ENCODE measurements at regions not wholly inside any gene's neighbourhood (a gene's known extent, or its start where the extent isn't known, plus 50 kb on each side); places are given as distances from the start of the nearest gene placed in this dataset.

DNA sequence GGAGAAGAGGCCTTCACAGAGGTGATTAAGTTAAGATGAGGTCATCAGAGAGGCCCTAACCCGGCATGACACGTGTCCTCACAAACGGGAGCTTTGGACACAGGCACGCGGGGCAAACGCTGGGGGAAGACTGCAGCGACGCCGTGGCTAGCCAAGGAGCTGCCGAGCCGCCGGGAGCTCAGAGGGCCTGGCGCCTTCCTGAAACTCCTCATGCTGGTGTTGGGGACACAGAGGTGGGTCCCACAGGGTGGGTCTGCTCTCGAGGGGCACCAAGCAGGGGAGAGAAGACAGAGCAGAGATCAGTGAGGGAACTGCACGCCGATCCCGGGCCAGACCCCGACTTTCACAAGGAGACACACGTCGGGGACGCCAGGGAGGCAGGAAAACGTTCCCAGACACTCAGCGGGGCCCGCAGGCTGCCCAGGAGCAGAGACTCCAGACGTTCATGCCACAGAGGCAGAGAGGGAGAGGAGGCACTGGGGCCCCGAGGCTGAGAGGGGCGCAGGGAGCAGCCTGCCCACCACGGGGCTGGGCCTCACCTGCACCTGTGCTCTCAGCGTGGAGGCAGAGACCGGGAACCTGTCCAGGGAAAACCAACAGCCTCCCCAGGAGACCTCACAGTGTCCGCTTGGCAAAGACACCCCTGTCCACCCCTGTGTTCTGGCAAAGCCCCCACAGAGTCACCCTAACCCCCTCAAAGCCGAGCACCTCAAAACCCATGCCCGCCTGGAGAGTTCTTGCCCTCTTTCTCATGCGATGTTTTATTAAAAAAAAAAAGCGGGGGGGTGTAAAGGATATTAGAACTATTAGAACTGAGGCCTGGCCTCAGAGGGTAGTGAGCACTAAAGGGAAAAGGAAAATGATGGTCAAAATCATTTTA, 103.8 kb downstream of the PDGFA start:
- Histone ChIP-seq H3K4me1 (no peaks in the 10 kb centered on the region), H3K9me3 (no peaks in the 10 kb centered on the region), H3K4me3 (no peak overlapping the region), H3K27me3 (no peaks in the 10 kb centered on the region), H3K36me3 (ENCODE audit: low read depth, missing control alignments) (no peaks in the 10 kb centered on the region), H3K27ac (no peak overlapping the region)
- intact Hi-C loops (cut with DNase I; ENCODE audit: low total_unique reads) = no loop called here
- TF ChIP-seq, protein P1, sequence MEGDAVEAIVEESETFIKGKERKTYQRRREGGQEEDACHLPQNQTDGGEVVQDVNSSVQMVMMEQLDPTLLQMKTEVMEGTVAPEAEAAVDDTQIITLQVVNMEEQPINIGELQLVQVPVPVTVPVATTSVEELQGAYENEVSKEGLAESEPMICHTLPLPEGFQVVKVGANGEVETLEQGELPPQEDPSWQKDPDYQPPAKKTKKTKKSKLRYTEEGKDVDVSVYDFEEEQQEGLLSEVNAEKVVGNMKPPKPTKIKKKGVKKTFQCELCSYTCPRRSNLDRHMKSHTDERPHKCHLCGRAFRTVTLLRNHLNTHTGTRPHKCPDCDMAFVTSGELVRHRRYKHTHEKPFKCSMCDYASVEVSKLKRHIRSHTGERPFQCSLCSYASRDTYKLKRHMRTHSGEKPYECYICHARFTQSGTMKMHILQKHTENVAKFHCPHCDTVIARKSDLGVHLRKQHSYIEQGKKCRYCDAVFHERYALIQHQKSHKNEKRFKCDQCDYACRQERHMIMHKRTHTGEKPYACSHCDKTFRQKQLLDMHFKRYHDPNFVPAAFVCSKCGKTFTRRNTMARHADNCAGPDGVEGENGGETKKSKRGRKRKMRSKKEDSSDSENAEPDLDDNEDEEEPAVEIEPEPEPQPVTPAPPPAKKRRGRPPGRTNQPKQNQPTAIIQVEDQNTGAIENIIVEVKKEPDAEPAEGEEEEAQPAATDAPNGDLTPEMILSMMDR (IDR thresholded peaks at IDR 0.05) = no peak
- no peak for TF ChIP-seq POLR2A (IDR thresholded peaks at IDR 0.05)
- DNase-seq = no peak
- 93 to 94% methylated on average over 16 to 35 of the region's 35 CpGs for WGBS, 2 donors

DNA sequence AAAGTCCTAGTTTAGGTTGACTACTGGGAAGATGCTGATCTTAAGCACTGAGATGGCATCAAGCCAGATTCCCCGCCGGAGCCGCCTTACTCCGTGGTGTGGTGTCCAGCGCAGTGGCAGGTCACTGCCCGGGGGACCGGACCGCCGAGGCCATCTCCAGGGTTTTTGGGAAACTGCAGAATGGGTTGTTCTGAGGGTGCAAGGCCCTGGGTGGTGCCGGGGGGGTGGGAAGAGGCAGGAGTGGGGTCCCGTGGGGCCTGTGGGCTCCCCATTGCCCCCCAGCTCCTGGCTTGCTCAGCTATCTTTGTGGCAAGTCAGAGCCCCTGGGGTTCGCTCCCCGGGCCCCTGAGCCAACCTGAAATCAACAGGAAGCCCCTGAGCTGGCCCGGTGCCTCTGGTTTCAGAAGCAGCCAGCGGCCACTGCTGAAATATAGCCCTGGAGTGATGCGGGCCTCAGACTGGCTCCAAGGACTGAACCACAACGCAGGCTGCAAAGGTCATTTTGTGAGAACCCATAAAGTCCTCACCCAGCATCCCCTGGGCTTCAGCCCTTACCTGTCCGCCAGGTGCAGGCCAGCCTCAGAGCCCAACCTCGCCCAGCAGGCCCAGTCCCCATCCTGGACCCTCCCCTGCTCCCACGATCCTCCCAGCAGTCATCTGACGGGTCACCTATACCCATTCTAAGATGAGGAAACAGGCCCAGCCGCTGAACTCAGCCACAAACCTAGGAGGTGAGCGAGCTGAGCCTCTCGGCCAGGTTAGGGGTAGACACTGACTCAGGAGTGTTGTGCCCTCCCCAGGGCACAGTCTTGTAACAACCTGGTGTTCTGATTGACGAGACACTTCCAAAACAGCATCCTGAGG, 102.7 kb downstream of the PDGFA start:
- no peak for TF ChIP-seq POLR2A (IDR thresholded peaks at IDR 0.05)
- TF ChIP-seq, protein P1 (IDR thresholded peaks at IDR 0.05) = no peak
- DNase-seq = no peak
- no peaks in the 10 kb centered on the region for H3K27me3 ChIP-seq
- H3K36me3 ChIP-seq (ENCODE audit: low read depth, missing control alignments) = no peaks in the 10 kb centered on the region
- intact Hi-C loops (cut with DNase I; ENCODE audit: low total_unique reads) = no loop called here
- 91 to 94% methylated on average over 8 to 25 of the region's 25 CpGs for WGBS, 2 donors
- no peak overlapping the region for H3K4me3 ChIP-seq
- no peaks in the 10 kb centered on the region for H3K9me3 ChIP-seq
- no peak overlapping the region for H3K27ac ChIP-seq
- H3K4me1 ChIP-seq = no peaks in the 10 kb centered on the region

DNA sequence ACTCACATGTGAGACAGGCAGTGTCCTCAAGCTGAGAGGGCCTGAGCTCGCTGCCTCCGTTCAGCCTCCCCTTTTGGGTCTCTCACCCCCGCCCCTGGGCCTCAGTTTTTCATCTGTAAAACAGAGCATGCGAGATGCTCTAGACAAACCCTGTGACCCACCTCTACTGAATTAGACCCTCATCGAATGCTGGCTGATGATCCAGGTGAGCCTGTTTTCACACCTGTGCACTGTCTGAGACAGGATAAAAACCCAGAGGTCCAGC, 102.1 kb downstream of the PDGFA start:
- no peak overlapping the region for H3K4me3 ChIP-seq
- no peaks in the 10 kb centered on the region for H3K9me3 ChIP-seq
- intact Hi-C loops (cut with DNase I; ENCODE audit: low total_unique reads) = no loop called here
- H3K4me1 ChIP-seq = no peaks in the 10 kb centered on the region
- 94 to 97% methylated on average over 3 to 5 of the region's 5 CpGs for WGBS, 2 donors
- DNase-seq = no peak
- H3K27me3 ChIP-seq = no peaks in the 10 kb centered on the region
- no peaks in the 10 kb centered on the region for H3K36me3 ChIP-seq (ENCODE audit: low read depth, missing control alignments)
- TF ChIP-seq, protein P1 (IDR thresholded peaks at IDR 0.05) = no peak
- TF ChIP-seq POLR2A (IDR thresholded peaks at IDR 0.05) = no peak
- no peak overlapping the region for H3K27ac ChIP-seq

DNA sequence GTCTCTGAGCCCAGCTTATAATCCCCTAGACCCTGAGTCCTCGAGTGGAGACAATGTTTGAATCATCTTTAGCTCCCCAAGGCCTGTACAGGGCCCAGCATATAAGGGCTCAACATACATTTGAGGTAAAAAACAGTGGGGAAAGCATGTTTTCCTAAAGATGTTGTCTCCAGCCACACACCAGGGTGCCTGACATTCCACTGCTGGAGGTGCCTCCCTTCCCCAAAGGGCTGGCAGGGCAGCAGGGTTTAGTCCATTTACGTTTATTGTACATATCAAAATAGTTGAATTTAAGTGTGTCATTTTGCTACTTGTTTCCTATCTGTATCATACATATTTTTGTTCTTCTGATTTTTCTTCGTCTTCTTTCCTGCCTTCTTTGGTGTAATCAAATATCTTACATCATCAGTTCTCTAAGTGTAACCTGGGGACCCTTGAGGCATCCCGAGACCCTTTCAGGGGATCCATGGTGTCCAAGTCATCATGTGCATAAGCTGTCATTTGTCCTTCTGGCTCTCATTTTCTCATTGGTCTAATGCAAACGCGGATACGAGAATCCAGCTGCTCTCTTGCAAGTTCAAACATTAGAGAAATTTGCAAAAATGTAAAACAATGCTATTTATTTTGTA, 101.6 kb downstream of the PDGFA start:
- Histone ChIP-seq H3K27me3 (no peaks in the 10 kb centered on the region), H3K27ac (no peak overlapping the region), H3K4me1 (no peaks in the 10 kb centered on the region), H3K4me3 (no peak overlapping the region), H3K36me3 (ENCODE audit: low read depth, missing control alignments) (no peaks in the 10 kb centered on the region), H3K9me3 (no peaks in the 10 kb centered on the region)
- no peak for DNase-seq
- TF ChIP-seq POLR2A (IDR thresholded peaks at IDR 0.05) = no peak
- TF ChIP-seq, protein P1 (IDR thresholded peaks at IDR 0.05) = no peak
- WGBS, 2 donors = 93 to 96% methylated on average over 7 of the region's 7 CpGs
- intact Hi-C loops (cut with DNase I; ENCODE audit: low total_unique reads) = no loop called here
